COR-L47 (cell line): ENCODE measurements at regions not wholly inside any gene's neighbourhood (a gene's known extent, or its start where the extent isn't known, plus 50 kb on each side); places are given as distances from the start of the nearest gene placed in this dataset.
A peak's percentile ranks its signal among the peaks of the same experiment; 100 is the strongest.
"Not testable (repeated sequence)": the region's sequence is repeated elsewhere in the genome, so short reads cannot be mapped to it uniquely, and the experiment has no call there.

Source experiments
- DNase-seq: peaks from one replicate; lab custom pipeline; 2025; lab: John Stamatoyannopoulos, UW

DNA sequence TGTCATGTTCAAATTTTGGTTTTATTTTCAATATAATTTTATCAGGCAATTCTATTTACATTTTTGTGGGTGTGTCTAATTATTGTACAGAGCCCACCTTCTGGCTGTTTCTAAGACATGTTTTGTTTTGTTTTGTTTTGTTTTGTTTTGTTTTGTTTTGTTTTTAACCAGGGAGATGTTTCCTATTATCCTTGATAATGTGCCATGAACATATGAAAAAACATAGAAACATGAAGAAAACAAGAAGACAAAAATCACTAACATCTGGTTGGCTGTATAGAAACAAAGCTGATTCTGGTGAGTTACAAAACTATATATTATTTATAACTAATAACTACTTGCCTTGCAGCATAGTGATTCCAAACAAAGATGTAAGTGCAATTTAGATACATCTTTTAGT is 128.1 kb upstream of the TRPC4 start:
- DNase-seq, result no peak

- DNase-seq, result peak; percentile 92
These were observed 125.5 kb upstream of the TRPC4 start for GRCh38 chr13:37995092-37995491.

DNA sequence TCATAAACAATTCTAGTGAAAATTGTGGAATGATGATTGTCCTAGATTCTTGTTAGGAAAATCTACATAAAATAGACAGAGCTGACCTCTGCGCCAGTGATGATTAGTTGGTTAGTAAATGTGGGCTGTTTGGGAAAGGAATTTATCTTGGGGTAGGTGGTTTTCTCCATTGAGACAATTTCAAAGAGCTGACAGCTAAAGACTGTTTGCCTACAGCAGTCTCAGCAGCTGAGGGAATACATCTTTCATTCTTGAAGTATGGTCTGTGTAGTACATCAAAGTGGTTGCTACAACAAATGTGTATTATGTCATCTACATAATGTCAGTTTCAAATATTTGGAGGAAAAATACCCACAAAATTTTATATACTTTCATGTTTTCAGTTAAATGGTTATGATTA is 117.2 kb upstream of the TRPC4 start:
- no peak for DNase-seq

DNA sequence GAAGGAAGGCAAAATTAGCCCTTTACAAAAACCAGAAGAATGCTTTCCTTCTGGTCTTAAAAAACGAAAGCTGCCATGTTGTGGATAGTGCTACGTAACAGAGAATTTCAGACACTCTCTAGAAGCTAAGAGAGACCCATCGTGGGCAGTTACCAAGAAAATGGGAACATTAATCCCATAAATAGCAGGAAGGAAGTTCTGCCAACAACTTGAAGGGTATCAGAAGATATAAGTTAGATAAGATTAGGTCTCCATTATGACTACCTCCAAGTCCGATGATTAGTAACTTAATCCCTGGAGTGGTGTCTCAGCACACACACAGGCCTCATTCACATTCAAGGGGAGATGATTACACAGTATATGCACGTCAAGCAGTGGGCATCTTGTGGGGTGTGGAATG is 115.7 kb upstream of the TRPC4 start:
- DNase-seq, result no peak

DNA sequence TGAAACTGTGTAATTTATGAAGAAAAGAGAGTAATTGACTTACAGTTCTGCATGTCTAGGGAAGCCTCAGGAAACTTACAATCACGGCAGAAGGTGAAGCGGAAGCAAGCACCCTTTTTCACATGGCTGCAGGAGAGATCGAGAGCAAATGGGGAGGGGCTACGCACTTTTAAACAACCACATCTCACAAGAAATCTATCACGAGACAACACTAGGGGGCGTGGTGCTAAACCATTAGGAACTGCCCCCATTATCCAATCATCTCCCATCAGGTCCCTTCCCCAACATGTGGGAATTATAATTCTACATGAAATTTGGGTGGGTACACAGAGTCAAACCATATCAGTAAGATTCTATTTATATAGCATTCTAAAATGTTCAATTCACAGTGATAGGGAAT is 114.8 kb upstream of the TRPC4 start:
- peak; percentile 21 for DNase-seq

DNA sequence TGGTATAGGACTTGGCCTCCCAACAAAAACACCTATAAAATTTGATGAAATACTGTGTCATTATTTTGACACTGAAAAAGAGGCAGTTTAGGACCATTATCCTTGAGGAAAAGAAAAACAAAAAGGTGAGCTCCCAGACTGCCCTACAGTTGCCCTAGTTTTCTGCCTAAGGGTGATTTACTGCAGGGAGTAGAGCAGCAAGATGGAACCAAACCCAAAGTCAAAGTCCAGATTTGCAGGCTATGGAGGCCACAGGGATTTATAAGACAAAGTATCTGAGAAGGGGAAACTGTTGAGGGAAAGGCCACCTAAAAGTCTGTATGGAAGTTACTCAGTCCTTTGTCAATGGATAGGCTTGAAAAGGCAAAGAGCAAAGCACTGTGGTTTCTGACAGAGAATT is 112.4 kb upstream of the TRPC4 start:
- DNase-seq, result no peak

DNA sequence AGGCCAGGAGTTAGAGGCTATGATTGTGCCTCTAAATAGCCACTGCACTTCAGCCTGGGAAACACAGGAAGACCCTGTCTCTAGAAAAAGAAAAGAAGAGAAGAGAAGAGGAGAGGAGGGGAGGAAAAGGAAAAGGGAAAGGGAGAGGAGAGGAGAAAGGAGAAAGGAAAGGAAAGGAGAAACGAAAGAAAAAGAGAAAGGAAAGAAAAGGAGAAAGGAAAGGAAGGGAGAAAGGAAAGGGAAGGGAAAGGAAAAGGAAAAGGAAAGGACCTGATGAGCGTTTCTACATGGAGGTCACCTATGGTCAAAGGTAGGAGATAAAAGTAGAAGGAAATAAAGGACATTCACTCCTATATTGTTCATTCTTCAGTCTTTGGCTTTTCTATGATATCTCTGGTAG is 109.1 kb upstream of the TRPC4 start:
- DNase-seq, result no peak

DNA sequence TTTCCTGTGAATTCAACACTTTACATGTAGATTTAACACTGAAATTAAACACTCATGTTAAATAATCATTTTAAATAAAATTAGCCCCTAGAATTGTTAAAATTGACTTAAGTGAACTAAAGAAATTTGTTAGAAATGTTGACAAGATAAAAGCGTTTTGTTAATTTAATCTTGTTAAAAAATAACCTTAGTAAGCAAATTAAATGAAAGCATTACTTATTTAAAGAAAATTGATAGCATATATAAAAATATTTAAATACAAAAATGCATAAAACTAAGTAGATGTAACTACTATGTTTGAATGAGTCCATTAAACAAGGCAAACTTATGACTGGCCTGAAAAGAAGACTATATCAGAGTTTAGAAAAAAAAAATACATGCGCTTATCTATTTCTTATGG is 99.0 kb upstream of the TRPC4 start:
- no peak for DNase-seq

DNA sequence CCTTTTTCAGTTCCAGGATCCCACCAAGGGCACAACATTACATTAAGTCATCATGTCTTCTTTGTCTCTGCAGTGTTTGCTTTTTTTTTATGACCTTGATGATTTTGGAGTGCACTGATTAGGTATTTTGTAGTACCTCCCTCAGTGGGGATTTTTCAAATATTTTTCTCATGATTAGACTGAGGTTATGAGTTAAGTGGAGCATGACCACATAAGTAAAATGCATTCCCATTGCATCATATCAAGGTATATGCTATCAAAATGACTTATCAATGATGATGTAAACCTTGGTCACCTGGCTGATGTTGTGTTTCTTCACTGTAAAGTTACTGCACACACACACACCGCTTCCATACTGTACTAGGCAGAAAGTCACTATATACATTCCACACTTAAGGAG is 96.7 kb upstream of the TRPC4 start:
- DNase-seq, result no peak

DNA sequence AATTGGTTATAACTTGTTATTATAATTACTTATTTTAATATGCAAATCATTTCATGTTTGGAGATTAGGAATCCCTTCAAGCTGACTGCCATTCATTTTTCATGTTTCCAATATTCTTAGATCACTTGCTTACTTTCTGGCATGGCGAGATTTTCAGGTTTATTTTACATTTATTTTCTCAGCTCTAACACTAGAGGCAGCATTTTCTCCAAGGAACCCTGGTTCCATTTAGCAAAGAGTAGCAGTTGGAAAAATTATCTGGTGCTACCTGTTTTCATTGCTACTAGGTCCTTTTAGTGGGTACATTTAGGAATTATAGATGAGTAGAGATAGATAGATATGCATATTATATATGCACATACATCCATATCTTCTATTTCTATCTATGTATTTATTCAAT is 90.9 kb upstream of the TRPC4 start:
- no peak for DNase-seq

DNA sequence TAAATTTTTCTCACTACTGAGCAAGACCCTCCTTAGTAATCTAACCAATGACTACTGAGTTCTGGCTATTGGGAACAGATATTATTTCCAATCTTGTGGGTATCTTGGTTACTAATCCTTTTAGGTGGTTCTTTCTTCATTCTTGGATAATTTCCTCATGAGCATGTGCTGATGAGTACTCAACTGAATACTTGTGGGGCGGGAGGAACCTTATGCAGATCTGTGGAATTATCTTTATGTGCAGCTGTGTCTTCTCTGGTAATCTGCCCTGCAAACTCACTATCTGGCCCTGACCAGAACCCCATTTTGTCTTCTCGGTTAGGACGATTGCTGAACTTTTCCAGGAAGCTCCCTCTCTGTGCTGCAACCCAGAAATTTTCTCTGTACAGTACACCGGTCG is 89.7 kb upstream of the TRPC4 start:
- DNase-seq, result no peak

DNA sequence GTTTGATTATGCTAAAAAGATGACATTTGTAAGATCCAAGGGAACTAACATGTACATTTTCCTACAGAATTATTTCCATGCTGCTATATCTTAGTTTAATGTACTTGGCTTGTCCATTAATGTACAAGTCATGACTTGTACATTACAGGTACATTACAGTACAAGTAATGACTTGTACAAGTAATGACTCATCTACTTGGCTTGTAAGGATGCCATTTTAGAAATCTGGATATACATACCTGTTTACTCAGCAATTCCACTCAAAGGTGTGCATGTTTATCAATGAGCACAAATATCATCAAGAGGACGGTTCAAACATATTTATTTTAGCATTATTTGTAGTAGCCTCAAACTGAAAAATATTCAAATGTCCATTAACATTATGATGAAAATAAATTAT is 87.0 kb upstream of the TRPC4 start:
- no peak for DNase-seq

- DNase-seq, result not testable (repeated sequence)
These were observed 85.0 kb upstream of the TRPC4 start for GRCh38 chr13:37954597-37954996.

DNA sequence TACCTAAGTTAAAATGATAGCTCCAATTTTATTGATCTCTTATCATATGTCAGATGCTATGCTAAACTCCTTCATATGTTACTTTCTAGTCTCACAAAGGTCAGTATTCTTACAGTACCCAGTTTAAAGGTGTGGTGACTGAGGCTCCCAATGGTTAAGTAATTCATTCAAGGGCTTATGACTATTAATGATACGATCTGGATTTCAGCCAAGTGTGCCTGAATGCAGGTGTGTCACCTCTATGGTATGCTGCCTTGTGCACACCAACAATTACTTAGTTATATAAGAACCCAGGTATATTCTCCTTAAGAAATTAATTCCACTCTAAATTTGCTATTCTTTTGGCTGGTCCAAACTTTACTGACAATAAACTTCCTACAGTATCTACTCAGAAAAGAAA is 84.6 kb upstream of the TRPC4 start:
- no peak for DNase-seq

DNA sequence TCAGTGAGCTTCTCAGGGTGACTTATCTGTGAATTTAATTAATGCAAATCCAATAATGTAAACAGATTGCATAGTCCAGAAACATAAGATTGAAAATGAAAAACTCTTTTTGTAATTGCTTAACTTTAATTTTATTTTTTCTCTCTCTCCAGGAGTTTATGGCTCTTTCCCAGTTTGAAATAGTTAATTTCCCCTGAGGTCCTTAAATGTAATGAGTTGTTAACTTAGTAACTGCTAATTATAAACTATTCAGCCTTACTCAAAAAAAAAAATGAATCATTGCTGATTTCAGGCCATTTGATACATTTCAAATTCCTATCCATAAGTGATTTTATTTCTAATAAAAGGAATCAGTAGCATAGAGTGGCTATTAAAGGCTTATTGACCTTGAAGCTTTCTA is 84.1 kb upstream of the TRPC4 start:
- DNase-seq, result no peak

GRCh38 chr13:37950016-37950415 is 80.4 kb upstream of the TRPC4 start:
- no peak for DNase-seq

DNA sequence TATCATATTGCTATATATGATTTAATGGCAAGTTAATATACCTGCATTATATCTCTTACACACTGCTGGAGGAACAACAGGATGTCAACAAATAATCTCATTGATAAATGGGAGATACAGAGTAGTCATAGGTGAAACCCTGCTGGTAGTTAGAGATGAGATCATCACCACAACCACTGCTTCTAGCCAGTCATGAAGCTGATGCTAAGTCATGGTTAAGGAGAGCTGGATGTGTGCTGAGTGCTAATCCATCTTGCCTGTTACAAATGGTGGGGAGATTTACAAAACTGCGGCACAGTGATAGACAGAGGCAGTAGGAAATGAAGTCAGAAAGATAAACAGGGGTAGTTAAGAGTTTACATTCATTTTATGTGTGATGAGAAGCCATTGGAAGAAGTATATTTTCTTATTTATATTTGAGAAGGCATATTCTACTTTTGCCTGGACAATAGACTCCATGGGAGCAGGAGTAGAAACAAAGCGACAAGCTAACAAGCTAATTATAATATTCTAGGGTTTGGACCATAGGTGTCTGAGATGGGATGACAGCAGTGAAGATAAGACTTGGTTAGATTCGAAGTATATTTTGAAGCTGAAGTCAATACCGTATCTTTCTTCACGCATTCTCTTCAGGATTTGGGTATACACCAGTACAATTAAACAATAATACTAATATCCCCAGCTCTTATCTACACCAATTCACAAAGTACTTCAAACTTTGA is 78.0 kb upstream of the TRPC4 start:
- no peak for DNase-seq

GRCh38 chr13:37945651-37946575 is 76.3 kb upstream of the TRPC4 start:
- DNase-seq, result no peak

GRCh38 chr13:37944869-37945442 is 75.4 kb upstream of the TRPC4 start:
- DNase-seq, result no peak

DNA sequence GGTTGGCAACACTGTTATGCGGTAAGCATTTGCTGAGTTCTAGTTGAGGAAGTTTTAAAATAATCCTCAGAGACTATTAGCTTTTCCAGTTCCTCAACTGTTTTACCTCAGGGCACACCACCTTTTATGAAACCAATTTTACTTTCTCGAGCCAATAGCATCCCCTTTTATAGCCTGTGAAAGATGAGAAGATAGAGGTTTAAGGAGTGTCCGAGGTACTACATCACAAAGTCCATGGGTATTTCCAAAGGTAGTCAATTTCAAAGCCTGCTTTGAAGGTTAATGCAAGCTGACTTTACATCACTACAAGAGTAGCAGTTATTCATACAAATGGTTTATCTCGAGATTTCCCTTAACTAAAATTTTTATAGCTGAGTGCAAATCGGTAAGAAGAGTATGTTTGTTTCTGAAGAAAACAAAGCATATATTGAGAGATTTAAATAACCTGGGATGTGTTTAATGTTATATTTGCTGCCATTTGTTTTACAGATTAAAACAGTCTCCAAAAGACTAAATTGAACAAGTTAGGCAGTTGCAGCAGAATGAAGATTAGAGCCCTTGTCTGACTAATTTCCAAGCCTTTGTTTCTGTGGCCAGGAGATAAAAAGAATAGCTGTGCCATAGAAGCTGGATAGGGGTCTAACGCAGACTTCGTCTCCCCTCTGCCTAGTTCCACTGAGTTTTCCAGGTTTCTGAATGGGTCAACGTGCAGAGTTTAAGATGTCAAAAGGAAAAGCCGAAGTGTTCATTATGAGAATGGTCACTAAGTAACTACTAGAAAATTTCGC is 74.7 kb upstream of the TRPC4 start:
- no peak for DNase-seq

GRCh38 chr13:37942929-37943328 is 73.4 kb upstream of the TRPC4 start:
- DNase-seq, result no peak
